Duodenal mucosa (tissue), 2 donors: ENCODE measurements at regions not wholly inside any gene's neighbourhood (a gene's known extent, or its start where the extent isn't known, plus 50 kb on each side); places are given as distances from the start of the nearest gene placed in this dataset.

Experiments
- H3K27ac ChIP-seq: one replicate; pipeline ENCODE4 v1.7.0; 2013; ENCODE audit warnings: low read depth, low read length
- H3K27me3 ChIP-seq, 2 donors: one replicate each; pipeline ENCODE4 v1.7.0; 2013; ENCODE audit warnings: low read length in 2 of 2, control low read depth in 1 of 2; ENCODE audit not compliant: insufficient read depth in 2 of 2, control insufficient read depth in 1 of 2
- H3K36me3 ChIP-seq, 2 donors: one replicate each; pipeline ENCODE4 v1.7.0; 2013; ENCODE audit warnings: low read length in 2 of 2, control low read depth in 1 of 2; ENCODE audit not compliant: insufficient read depth in 2 of 2, control insufficient read depth in 1 of 2
- H3K4me1 ChIP-seq, 2 donors: one replicate each; pipeline ENCODE4 v1.7.0; 2013; ENCODE audit warnings: low read length in 2 of 2, control low read depth in 1 of 2; ENCODE audit not compliant: insufficient read depth in 2 of 2, control insufficient read depth in 1 of 2
- H3K4me3 ChIP-seq, 2 donors: one replicate each; pipeline ENCODE4 v1.7.0; 2013; ENCODE audit warnings: low read length in 2 of 2, low read depth in 1 of 2
- H3K9ac ChIP-seq, 2 donors: one replicate each; pipeline ENCODE4 v1.7.0; 2013; ENCODE audit warnings: low read length in 2 of 2, low read depth in 1 of 2
- H3K9me3 ChIP-seq, 2 donors: one replicate each; pipeline ENCODE4 v1.7.0; 2013; ENCODE audit warnings: low read length in 2 of 2, control low read depth in 1 of 2; ENCODE audit not compliant: control insufficient read depth in 1 of 2

DNA sequence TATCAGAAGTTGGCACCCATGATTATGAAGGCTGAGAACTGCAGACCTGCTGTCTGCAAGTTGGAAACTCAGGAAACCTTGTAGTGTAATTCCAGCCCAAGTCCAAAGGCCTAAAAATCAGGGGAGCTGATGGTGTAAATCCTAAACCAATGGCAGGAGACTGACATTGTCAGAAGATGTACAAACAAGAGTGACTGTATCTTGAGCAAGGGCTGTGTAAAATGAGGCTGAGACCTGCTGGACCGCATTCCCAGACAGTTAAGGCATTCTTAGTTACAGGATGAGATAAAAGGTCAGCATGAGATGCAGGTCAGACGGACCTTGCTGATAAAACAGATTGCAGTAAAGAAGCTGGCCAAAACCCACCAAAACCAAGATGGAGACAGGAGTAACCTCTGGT is 147.7 kb downstream of the COG6 start:
- Histone ChIP-seq H3K9me3 (no peaks in the 10 kb centered on the region), H3K36me3 (no peaks in the 10 kb centered on the region), H3K27ac (no peak overlapping the region), H3K9ac (no peak overlapping the region), H3K4me1 (no peaks in the 10 kb centered on the region), H3K27me3 (no peaks in the 10 kb centered on the region), H3K4me3 (no peak overlapping the region)

DNA sequence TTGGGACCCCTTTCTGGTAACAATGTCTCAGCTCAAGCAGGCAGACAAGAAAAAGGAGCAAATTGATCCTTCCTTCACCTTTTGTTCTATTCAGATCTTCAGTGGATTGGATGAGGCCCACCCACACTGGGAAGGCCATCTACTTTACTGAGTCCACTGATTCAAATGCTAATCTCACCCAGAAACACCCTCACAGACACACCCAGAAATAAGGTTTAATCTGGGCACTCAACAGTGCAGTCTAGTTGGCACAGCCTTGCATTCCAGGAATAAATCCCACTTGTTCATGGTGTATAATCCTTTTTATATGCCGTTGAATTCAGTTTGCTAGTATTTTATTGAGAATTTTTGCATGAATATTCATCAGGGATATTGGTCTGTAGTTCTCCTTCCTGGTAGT is 148.4 kb downstream of the COG6 start:
- no peaks in the 10 kb centered on the region for H3K27me3 ChIP-seq
- H3K36me3 ChIP-seq, result no peaks in the 10 kb centered on the region
- H3K27ac ChIP-seq, result no peak overlapping the region
- no peak overlapping the region for H3K9ac ChIP-seq
- H3K4me1 ChIP-seq, result no peaks in the 10 kb centered on the region
- H3K4me3 ChIP-seq, result no peak overlapping the region
- no peaks in the 10 kb centered on the region for H3K9me3 ChIP-seq

- Histone ChIP-seq H3K4me1 (no peaks in the 10 kb centered on the region), H3K9ac (no peak overlapping the region), H3K4me3 (no peak overlapping the region), H3K36me3 (no peaks in the 10 kb centered on the region), H3K27ac (no peak overlapping the region), H3K9me3 (no peaks in the 10 kb centered on the region), H3K27me3 (no peaks in the 10 kb centered on the region)
These were observed 149.1 kb downstream of the COG6 start for GRCh38 chr13:39804332-39805210.

DNA sequence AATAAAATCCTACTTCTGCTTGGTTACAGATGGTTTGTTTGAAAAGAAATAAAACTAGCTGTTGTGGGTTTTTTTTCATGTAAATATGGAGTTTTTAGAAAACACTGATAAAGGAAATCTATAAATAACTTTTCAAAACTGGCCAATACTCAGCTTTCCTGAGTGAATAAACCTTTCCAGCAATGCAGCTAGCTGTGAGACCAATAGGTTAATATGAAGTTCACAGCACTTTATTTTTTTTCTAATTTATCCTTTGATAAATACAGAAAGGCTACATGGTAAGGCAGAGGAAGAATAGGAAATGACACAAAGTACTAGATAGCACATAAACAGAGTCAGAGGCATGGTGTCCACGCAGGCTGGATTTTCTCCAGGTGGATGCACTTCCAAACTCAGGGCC is 154.0 kb downstream of the COG6 start:
- Histone ChIP-seq H3K27ac (no peak overlapping the region), H3K4me1 (no peaks in the 10 kb centered on the region), H3K4me3 (no peak overlapping the region), H3K27me3 (no peaks in the 10 kb centered on the region), H3K9me3 (no peaks in the 10 kb centered on the region), H3K36me3 (no peaks in the 10 kb centered on the region), H3K9ac (no peak overlapping the region)

DNA sequence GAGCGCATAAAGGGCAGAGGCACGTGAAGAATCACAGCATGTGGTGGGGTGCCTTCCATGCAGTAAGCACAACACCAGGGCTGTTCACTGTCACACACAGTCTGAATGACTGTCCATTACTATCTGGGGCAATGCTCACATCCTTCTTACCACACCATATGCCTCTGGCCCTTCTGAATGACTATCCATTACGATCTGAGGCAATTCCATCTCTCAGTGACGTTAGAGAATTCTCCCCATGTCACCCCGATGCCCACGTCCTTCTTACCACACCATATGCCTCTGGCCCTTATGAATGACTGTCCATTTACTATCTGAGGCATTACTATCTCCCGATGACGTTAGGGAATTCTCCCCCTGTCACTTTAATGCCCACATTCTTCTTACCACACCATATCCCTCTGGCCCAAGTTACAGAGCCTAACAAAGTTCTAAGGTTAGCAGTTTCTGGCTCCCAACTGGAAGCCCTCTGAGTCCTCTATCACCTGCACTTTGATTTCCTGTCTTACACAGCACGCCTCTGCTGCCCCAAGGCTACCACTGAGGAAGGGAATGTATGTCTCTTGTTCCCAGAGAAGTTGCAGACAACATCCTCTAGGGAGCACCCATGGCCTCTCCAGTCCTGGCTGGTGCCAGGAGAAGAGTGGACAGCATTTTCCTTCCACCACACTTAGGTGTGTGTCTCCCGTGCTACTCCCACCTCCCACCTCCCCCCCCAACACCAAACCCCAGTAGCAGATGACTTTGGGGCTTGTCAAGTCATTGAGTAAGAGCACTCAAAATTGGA is 154.8 kb downstream of the COG6 start:
- Histone ChIP-seq H3K4me1 (no peaks in the 10 kb centered on the region), H3K27ac (no peak overlapping the region), H3K4me3 (no peak overlapping the region), H3K9me3 (no peaks in the 10 kb centered on the region), H3K27me3 (no peaks in the 10 kb centered on the region), H3K36me3 (no peaks in the 10 kb centered on the region), H3K9ac (no peak overlapping the region)

GRCh38 chr13:39811051-39811450 is 155.6 kb downstream of the COG6 start:
- Histone ChIP-seq H3K4me3 (no peak overlapping the region), H3K9me3 (no peaks in the 10 kb centered on the region), H3K4me1 (no peaks in the 10 kb centered on the region), H3K27ac (no peak overlapping the region), H3K27me3 (no peaks in the 10 kb centered on the region), H3K36me3 (no peaks in the 10 kb centered on the region), H3K9ac (no peak overlapping the region)

DNA sequence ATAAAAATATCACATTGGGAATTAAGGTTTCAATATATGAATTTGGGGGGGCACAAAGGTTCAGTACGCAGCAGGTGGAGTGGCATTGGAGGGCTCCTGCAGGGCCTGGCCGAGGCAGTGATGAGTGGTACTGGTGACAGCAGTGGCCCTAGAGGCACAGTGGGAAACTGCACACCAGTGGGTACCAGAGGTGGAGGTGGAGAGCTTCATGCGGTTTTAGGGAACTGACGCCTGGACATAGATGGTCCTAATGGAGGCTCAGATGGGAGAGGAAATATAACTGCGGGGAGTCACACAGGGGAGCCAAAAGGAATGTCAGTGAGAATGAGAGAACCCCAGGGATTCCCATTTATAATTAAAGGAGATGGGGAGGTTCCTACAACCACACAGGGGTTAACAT is 156.2 kb downstream of the COG6 start:
- Histone ChIP-seq H3K9ac (no peak overlapping the region), H3K4me1 (no peaks in the 10 kb centered on the region), H3K4me3 (no peak overlapping the region), H3K36me3 (no peaks in the 10 kb centered on the region), H3K9me3 (no peaks in the 10 kb centered on the region), H3K27ac (no peak overlapping the region), H3K27me3 (no peaks in the 10 kb centered on the region)

- H3K4me1 ChIP-seq, result no peaks in the 10 kb centered on the region
- H3K27ac ChIP-seq, result no peak overlapping the region
- H3K36me3 ChIP-seq, result no peaks in the 10 kb centered on the region
- no peaks in the 10 kb centered on the region for H3K27me3 ChIP-seq
- H3K9ac ChIP-seq, result no peak overlapping the region
- no peak overlapping the region for H3K4me3 ChIP-seq
- no peaks in the 10 kb centered on the region for H3K9me3 ChIP-seq
These were observed 160.1 kb downstream of the COG6 start for GRCh38 chr13:39815345-39816111.

GRCh38 chr13:39816936-39817335 is 161.5 kb downstream of the COG6 start:
- no peak overlapping the region for H3K4me3 ChIP-seq
- no peaks in the 10 kb centered on the region for H3K36me3 ChIP-seq
- H3K4me1 ChIP-seq, result no peaks in the 10 kb centered on the region
- H3K9ac ChIP-seq, result no peak overlapping the region
- H3K9me3 ChIP-seq, result no peaks in the 10 kb centered on the region
- no peaks in the 10 kb centered on the region for H3K27me3 ChIP-seq
- no peak overlapping the region for H3K27ac ChIP-seq

GRCh38 chr13:39818953-39819352 is 163.5 kb downstream of the COG6 start:
- Histone ChIP-seq H3K9me3 (no peaks in the 10 kb centered on the region), H3K27me3 (no peaks in the 10 kb centered on the region), H3K4me3 (no peak overlapping the region), H3K4me1 (no peaks in the 10 kb centered on the region), H3K36me3 (no peaks in the 10 kb centered on the region), H3K27ac (no peak overlapping the region), H3K9ac (no peak overlapping the region)
